ENCODE measurements at regions not wholly inside any gene's neighbourhood (a gene's known extent, or its start where the extent isn't known, plus 50 kb on each side); places are given as distances from the start of the nearest gene placed in this dataset.

- no peak for DNase-seq
Observed at GRCh38 chr6:23447731-23448130, 678.3 kb upstream of the NRSN1 start.

- DNase-seq, result no peak
Observed at GRCh38 chr6:23448281-23448680, 677.7 kb upstream of the NRSN1 start.

- DNase-seq, result peak; percentile 32
Observed at GRCh38 chr6:23454080-23454976, 671.7 kb upstream of the NRSN1 start.

- DNase-seq, result no peak
Observed at GRCh38 chr6:23455754-23456153, 670.3 kb upstream of the NRSN1 start.

- peak; percentile 27 for DNase-seq
Observed at GRCh38 chr6:23456396-23456795, 669.6 kb upstream of the NRSN1 start.

GRCh38 chr6:23457321-23457720 is 668.7 kb upstream of the NRSN1 start:
- no peak for DNase-seq

GRCh38 chr6:23465912-23466311 is 660.1 kb upstream of the NRSN1 start:
- DNase-seq, result no peak

- DNase-seq, result peak; percentile 75
Observed at GRCh38 chr6:23477586-23477985, 648.4 kb upstream of the NRSN1 start.

GRCh38 chr6:23478312-23478711 is 647.7 kb upstream of the NRSN1 start:
- DNase-seq, result no peak

GRCh38 chr6:23483896-23484295 is 642.1 kb upstream of the NRSN1 start:
- no peak for DNase-seq

- no peak for DNase-seq
Observed at GRCh38 chr6:23494367-23494766, 631.6 kb upstream of the NRSN1 start.

GRCh38 chr6:23498013-23498412 is 628.0 kb upstream of the NRSN1 start:
- peak; percentile 35 for DNase-seq

- DNase-seq, result no peak
Observed at GRCh38 chr6:23499549-23499948, 626.5 kb upstream of the NRSN1 start.

- DNase-seq, result no peak
Observed at GRCh38 chr6:23503173-23503572, 622.8 kb upstream of the NRSN1 start.

GRCh38 chr6:23505026-23505425 is 621.0 kb upstream of the NRSN1 start:
- peak; percentile 62 for DNase-seq

- no peak for DNase-seq
Observed at GRCh38 chr6:23510778-23511510, 615.1 kb upstream of the NRSN1 start.

- no peak for DNase-seq
Observed at GRCh38 chr6:23511817-23512216, 614.2 kb upstream of the NRSN1 start.

- no peak for DNase-seq
Observed at GRCh38 chr6:23518294-23518693, 607.7 kb upstream of the NRSN1 start.

GRCh38 chr6:23522792-23523547 is 603.0 kb upstream of the NRSN1 start:
- DNase-seq, result no peak

GRCh38 chr6:23523771-23524170 is 602.2 kb upstream of the NRSN1 start:
- no peak for DNase-seq

GRCh38 chr6:23524548-23524947 is 601.5 kb upstream of the NRSN1 start:
- DNase-seq, result no peak

- DNase-seq, result peak; percentile 69
Observed at GRCh38 chr6:23526526-23526925, 599.5 kb upstream of the NRSN1 start.

- no peak for DNase-seq
Observed at GRCh38 chr6:23529902-23530301, 596.1 kb upstream of the NRSN1 start.

All from HCEC 1CT (cell line).